HepG2 (cell line): ENCODE measurements at regions not wholly inside any gene's neighbourhood (a gene's known extent, or its start where the extent isn't known, plus 50 kb on each side); places are given as distances from the start of the nearest gene placed in this dataset.

Source experiments
- ATAC-seq: fragments of 200-7000 bp; cut with Tn5 transposase; 3 replicates; pipeline ENCODE4 v1.9.1; 2020; ENCODE audit warnings: mild to moderate bottlenecking, moderate library complexity
- BruUV-seq: library from RNA; stranded (reverse); fragments of 400-500 nt; replicated peaks from 2 replicates; lab custom pipeline; 2021; lab: Mats Ljungman, UMichigan
- CTCF ChIA-PET: fragments of 300-600 bp; formaldehyde crosslinking; extraction: SDS; loops from one replicate; lab custom pipeline; 2021; ENCODE audit warnings: low total read pairs, inconsistent platforms, low intra/inter-chr PET ratio; lab: Yijun Ruan, JAX
- POLR2A ChIA-PET: fragments of 350-600 bp; sonication (Branson Sonifier 250); formaldehyde crosslinking; loops from one replicate; lab custom pipeline; 2020; ENCODE audit warnings: antibody characterized with exemption, inconsistent platforms; lab: Yijun Ruan, JAX
- DNase-seq: peaks from one replicate; pipeline ENCODE4 v3.0.0-alpha.2; 2015; ENCODE audit warnings: low spot score
- FAIRE-seq: peaks from 3 replicates; lab custom pipeline; 2011; peaks lifted over from hg19 to GRCh38; lab: Jason Lieb, UNC
- H2AFZ ChIP-seq: one replicate; pipeline ENCODE4 v1.6.1; 2011; ENCODE audit warnings: low read length, inconsistent platforms
- H3K27ac ChIP-seq: fragments of 300-600 bp; 3 replicates; pipeline ENCODE4 v1.8.0; 2011; ENCODE audit warnings: mixed run types, mild to moderate bottlenecking, mixed read lengths, low read length, inconsistent platforms; ENCODE audit not compliant: insufficient read depth; ENCODE audit errors: extremely low read length
- H3K27me3 ChIP-seq, 2 experiments: fragments of 200-600 bp in 1 of 2; 2 replicates in 1 of 2; 3 replicates in 1 of 2; pipeline versions ENCODE4 v1.6.0 to v1.8.0; 2011; ENCODE audit warnings: low read length in 2 of 2, mild to moderate bottlenecking in 2 of 2, moderate library complexity in 2 of 2, inconsistent platforms in 1 of 2; ENCODE audit not compliant: insufficient read depth in 2 of 2, control insufficient read depth in 1 of 2
- H3K36me3 ChIP-seq, 2 experiments: fragments of 200-600 bp in 1 of 2; replicated peaks in 1 of 2; 2 replicates in 1 of 2; 3 replicates in 1 of 2; pipeline versions ENCODE4 v1.5.1 to v1.8.0; 2011; ENCODE audit warnings: low read length in 2 of 2, inconsistent platforms in 1 of 2; ENCODE audit not compliant: insufficient read depth in 2 of 2, control insufficient read depth in 1 of 2
- H3K4me1 ChIP-seq: 2 replicates; pipeline ENCODE4 v1.5.1; 2012; ENCODE audit warnings: low read length, inconsistent platforms; ENCODE audit not compliant: insufficient read depth
- H3K4me2 ChIP-seq: 2 replicates; pipeline ENCODE4 v1.6.0; 2011; ENCODE audit warnings: low read depth, low read length, inconsistent platforms
- H3K4me3 ChIP-seq, 3 experiments: fragments of 200-600 bp in 1 of 3; sonication (generic), shearing (Covaris generic) in 1 of 3; replicated peaks in 1 of 3; 2 replicates each; pipeline ENCODE4 v1.5.1; 2011 to 2016; ENCODE audit warnings: low read length in 3 of 3, inconsistent platforms in 2 of 3, low read depth in 2 of 3, mild to moderate bottlenecking in 2 of 3, control low read depth in 1 of 3, mixed read lengths in 1 of 3; ENCODE audit not compliant: insufficient read depth in 1 of 3
- H3K79me2 ChIP-seq: one replicate; pipeline ENCODE4 v1.6.1; 2011; ENCODE audit warnings: low read length, inconsistent platforms; ENCODE audit not compliant: insufficient read depth
- H3K9ac ChIP-seq: 2 replicates; pipeline ENCODE4 v1.6.0; 2011; ENCODE audit warnings: mild to moderate bottlenecking, low read depth, low read length, inconsistent platforms; ENCODE audit not compliant: insufficient read depth
- H3K9me3 ChIP-seq: 2 replicates; pipeline ENCODE4 v1.5.1; 2012; ENCODE audit warnings: mild to moderate bottlenecking, low read length
- H4K20me1 ChIP-seq: 2 replicates; pipeline ENCODE4 v1.6.0; 2011; ENCODE audit warnings: inconsistent platforms, mild to moderate bottlenecking, low read length, moderate library complexity; ENCODE audit not compliant: insufficient read depth
- HMG20A ChIP-seq: IDR thresholded peaks from 2 replicates; pipeline ENCODE4 v1.6.1; 2016; ENCODE audit warnings: borderline replicate concordance
- MIER3 ChIP-seq: IDR thresholded peaks from 2 replicates; pipeline ENCODE4 v1.6.1; 2016; ENCODE audit warnings: missing compliant biosample characterization, borderline replicate concordance
- SMAD9 ChIP-seq: sonication (generic); formaldehyde crosslinking; IDR thresholded peaks from 2 replicates; pipeline ENCODE4 v1.5.1; 2020; ENCODE audit warnings: mild to moderate bottlenecking, missing genetic modification reagents
- ZNF138 ChIP-seq: sonication (generic); formaldehyde crosslinking; IDR thresholded peaks from 2 replicates; pipeline ENCODE4 v1.5.0; 2020; ENCODE audit warnings: mild to moderate bottlenecking, low read depth, missing genetic modification reagents
- in situ Hi-C: cut with HindIII; loops from 2 replicates; pipeline ENCODE4 v1.10.0; 2017; ENCODE audit warnings: low pct_unique_long_range_greater_than_20kb; ENCODE audit not compliant: extremely low pct_ligation_motif_present
- intact Hi-C: fragments of 100-400 bp; cut with micrococcal nuclease; formaldehyde crosslinking; loops from one replicate; pipeline ENCODE4 v1.10.0; 2022; ENCODE audit not compliant: unreplicated experiment
- TF ChIP-seq, protein P1 (sequence below): IDR thresholded peaks from 2 replicates; pipeline ENCODE4 v1.6.1; 2016
- TF ChIP-seq, protein P2 (sequence below): IDR thresholded peaks from 2 replicates; pipeline ENCODE4 v1.6.1; 2016; ENCODE audit warnings: mild to moderate bottlenecking, missing biosample characterization, missing genetic modification reagents
- TF ChIP-seq, protein P3 (sequence below): sonication (generic); formaldehyde crosslinking; IDR thresholded peaks from 2 replicates; pipeline ENCODE4 v1.4.0; 2020; ENCODE audit warnings: missing genetic modification reagents

DNA sequence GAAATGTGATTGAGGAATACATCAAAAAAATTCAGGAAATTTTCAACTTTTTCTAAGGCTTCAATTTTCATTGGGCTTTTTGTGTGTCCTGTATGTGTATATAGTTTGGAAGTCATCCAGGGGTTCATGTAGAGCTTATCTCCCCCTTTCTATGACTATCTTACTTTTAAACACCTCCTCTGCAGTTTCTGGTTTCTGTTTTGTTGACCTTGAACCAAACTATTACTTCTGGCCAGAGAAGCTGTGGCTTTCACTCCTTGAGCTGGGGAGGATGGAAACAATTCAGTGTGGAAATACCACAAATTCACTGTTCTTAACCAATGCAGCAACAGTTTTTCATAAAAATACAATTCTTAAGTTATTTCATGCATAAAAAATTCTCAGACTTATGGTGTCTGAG lies 613.2 kb upstream of the SEL1L start:
- TF ChIP-seq, protein P1, sequence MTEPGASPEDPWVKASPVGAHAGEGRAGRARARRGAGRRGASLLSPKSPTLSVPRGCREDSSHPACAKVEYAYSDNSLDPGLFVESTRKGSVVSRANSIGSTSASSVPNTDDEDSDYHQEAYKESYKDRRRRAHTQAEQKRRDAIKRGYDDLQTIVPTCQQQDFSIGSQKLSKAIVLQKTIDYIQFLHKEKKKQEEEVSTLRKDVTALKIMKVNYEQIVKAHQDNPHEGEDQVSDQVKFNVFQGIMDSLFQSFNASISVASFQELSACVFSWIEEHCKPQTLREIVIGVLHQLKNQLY (CRISPR knock-in tag), result no peak
- TF ChIP-seq, protein P2, sequence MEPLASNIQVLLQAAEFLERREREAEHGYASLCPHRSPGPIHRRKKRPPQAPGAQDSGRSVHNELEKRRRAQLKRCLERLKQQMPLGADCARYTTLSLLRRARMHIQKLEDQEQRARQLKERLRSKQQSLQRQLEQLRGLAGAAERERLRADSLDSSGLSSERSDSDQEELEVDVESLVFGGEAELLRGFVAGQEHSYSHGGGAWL, result no peak
- TF ChIP-seq MIER3 (CRISPR knock-in tag) (no peak), HMG20A (CRISPR knock-in tag) (no peak), ZNF138 (CRISPR knock-in tag) (no peak), SMAD9 (CRISPR knock-in tag) (no peak)
- TF ChIP-seq, protein P3, sequence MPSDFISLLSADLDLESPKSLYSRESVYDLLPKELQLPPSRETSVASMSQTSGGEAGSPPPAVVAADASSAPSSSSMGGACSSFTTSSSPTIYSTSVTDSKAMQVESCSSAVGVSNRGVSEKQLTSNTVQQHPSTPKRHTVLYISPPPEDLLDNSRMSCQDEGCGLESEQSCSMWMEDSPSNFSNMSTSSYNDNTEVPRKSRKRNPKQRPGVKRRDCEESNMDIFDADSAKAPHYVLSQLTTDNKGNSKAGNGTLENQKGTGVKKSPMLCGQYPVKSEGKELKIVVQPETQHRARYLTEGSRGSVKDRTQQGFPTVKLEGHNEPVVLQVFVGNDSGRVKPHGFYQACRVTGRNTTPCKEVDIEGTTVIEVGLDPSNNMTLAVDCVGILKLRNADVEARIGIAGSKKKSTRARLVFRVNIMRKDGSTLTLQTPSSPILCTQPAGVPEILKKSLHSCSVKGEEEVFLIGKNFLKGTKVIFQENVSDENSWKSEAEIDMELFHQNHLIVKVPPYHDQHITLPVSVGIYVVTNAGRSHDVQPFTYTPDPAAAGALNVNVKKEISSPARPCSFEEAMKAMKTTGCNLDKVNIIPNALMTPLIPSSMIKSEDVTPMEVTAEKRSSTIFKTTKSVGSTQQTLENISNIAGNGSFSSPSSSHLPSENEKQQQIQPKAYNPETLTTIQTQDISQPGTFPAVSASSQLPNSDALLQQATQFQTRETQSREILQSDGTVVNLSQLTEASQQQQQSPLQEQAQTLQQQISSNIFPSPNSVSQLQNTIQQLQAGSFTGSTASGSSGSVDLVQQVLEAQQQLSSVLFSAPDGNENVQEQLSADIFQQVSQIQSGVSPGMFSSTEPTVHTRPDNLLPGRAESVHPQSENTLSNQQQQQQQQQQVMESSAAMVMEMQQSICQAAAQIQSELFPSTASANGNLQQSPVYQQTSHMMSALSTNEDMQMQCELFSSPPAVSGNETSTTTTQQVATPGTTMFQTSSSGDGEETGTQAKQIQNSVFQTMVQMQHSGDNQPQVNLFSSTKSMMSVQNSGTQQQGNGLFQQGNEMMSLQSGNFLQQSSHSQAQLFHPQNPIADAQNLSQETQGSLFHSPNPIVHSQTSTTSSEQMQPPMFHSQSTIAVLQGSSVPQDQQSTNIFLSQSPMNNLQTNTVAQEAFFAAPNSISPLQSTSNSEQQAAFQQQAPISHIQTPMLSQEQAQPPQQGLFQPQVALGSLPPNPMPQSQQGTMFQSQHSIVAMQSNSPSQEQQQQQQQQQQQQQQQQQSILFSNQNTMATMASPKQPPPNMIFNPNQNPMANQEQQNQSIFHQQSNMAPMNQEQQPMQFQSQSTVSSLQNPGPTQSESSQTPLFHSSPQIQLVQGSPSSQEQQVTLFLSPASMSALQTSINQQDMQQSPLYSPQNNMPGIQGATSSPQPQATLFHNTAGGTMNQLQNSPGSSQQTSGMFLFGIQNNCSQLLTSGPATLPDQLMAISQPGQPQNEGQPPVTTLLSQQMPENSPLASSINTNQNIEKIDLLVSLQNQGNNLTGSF (CRISPR knock-in tag), result no peak
- no peak for ATAC-seq

More for the DNA sequence above, 613.2 kb upstream of the SEL1L start:
- no peaks in the 10 kb centered on the region for H3K27me3 ChIP-seq
- H4K20me1 ChIP-seq, result no peaks in the 10 kb centered on the region
- H3K4me3 ChIP-seq, result no peak overlapping the region
- no TSS peak for BruUV-seq
- no peak overlapping the region for H3K27ac ChIP-seq
- H3K9ac ChIP-seq, result no peak overlapping the region
- in situ Hi-C loops (no loop called here), intact Hi-C loops (no loop called here)
- no peak for DNase-seq
- H3K4me1 ChIP-seq, result no peaks in the 10 kb centered on the region
- POLR2A ChIA-PET, result no interaction called here
- CTCF ChIA-PET, result no interaction called here
- peaks cover 78% of the 10 kb centered on the region for H3K9me3 ChIP-seq
- H3K36me3 ChIP-seq, result no peaks in the 10 kb centered on the region
- H3K4me2 ChIP-seq, result no peak overlapping the region
- no peaks in the 10 kb centered on the region for H3K79me2 ChIP-seq
- H2AFZ ChIP-seq, result no peak overlapping the region
- no peak for FAIRE-seq
